Ovary (tissue), 3 donors: ENCODE measurements at regions not wholly inside any gene's neighbourhood (a gene's known extent, or its start where the extent isn't known, plus 50 kb on each side); places are given as distances from the start of the nearest gene placed in this dataset.

Experiments
- POLR2A ChIP-seq: fragments of 450-650 bp; IDR thresholded peaks from one replicate; pipeline ENCODE4 v1.6.1; 2017; ENCODE audit warnings: antibody characterized with exemption, mild to moderate bottlenecking, moderate library complexity
- TF ChIP-seq, protein P1 (sequence below), 3 donors: fragments of 450-650 bp in 2 of 3; fragments of 200-600 bp in 1 of 3; IDR thresholded peaks; one replicate each; pipeline versions ENCODE4 v1.5.1 to v1.8.0; 2016 to 2022; ENCODE audit warnings: antibody characterized with exemption in 3 of 3, mild to moderate bottlenecking in 1 of 3
- donor health status: DM: no; HTN: no; CAD: no.

DNA sequence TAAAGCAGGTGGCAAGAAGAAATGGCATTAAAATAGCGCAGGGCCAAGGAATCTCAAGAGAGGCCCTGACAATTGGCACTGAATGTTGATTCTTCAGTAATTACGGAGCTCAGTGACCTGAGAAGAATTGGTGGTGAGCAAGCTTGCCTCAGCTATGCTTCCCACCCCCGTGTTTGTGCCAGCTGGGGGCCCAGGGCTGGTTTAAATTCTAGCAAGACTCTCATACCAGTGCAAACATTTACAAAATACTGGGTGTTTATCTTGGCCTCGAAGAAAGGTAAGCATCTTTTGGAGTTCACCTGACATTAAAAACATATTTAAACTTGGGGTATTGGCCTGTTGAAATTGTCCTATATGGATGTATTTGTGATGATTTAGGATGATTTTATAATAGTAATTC, 296.7 kb upstream of the USP25 start:
- TF ChIP-seq, protein P1, sequence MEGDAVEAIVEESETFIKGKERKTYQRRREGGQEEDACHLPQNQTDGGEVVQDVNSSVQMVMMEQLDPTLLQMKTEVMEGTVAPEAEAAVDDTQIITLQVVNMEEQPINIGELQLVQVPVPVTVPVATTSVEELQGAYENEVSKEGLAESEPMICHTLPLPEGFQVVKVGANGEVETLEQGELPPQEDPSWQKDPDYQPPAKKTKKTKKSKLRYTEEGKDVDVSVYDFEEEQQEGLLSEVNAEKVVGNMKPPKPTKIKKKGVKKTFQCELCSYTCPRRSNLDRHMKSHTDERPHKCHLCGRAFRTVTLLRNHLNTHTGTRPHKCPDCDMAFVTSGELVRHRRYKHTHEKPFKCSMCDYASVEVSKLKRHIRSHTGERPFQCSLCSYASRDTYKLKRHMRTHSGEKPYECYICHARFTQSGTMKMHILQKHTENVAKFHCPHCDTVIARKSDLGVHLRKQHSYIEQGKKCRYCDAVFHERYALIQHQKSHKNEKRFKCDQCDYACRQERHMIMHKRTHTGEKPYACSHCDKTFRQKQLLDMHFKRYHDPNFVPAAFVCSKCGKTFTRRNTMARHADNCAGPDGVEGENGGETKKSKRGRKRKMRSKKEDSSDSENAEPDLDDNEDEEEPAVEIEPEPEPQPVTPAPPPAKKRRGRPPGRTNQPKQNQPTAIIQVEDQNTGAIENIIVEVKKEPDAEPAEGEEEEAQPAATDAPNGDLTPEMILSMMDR (IDR thresholded peaks at IDR 0.05): no peak
- TF ChIP-seq POLR2A: no peak
